Cardiac septum (tissue), 1 donor: ENCODE measurements at regions not wholly inside any gene's neighbourhood (a gene's known extent, or its start where the extent isn't known, plus 50 kb on each side); places are given as distances from the start of the nearest gene placed in this dataset.

Experiments used
- DNase-seq: peaks from one replicate; pipeline ENCODE4 v3.0.0-alpha.2; 2020; ENCODE audit warnings: low spot score
- intact Hi-C: fragments of 100-400 bp; cut with DNase I; formaldehyde crosslinking; loops from one replicate; pipeline ENCODE4 v1.14.0; 2022
- donor health status: DM: no; HTN: no; CAD: no.

GRCh38 chr14:65211341-65211987 is 109.1 kb upstream of the MAX start:
- no peak for DNase-seq

GRCh38 chr14:65213316-65213715 is 111.0 kb upstream of the MAX start:
- intact Hi-C loops, result no loop called here
- DNase-seq, result no peak

More at GRCh38 chr14:65211341-65211987, 109.1 kb upstream of the MAX start:
- intact Hi-C loops, result no loop called here

GRCh38 chr14:65214741-65215140 is 112.4 kb upstream of the MAX start:
- intact Hi-C loops, result no loop called here
- DNase-seq, result no peak

GRCh38 chr14:65219353-65219752 is 117.0 kb upstream of the MAX start:
- intact Hi-C loops, result no loop called here
- no peak for DNase-seq

- intact Hi-C loops, result loop anchor here (5.0 kb wide), 1 partner anchor 600 kb away; no protein-coding TSS in a partner anchor
- DNase-seq, result no peak
Observed at GRCh38 chr14:65222440-65222858, 120.1 kb upstream of the MAX start.

GRCh38 chr14:65223636-65224035 is 121.3 kb upstream of the MAX start:
- no peak for DNase-seq
- intact Hi-C loops, result loop anchor here (5.0 kb wide), 1 partner anchor 599 kb away; no protein-coding TSS in a partner anchor

GRCh38 chr14:65224799-65225198 is 122.5 kb upstream of the MAX start:
- no peak for DNase-seq
- intact Hi-C loops, result loop anchor here (5.0 kb wide), 1 partner anchor 598 kb away; no protein-coding TSS in a partner anchor

GRCh38 chr14:65225299-65226159 is 123.2 kb upstream of the MAX start:
- DNase-seq, result no peak
- intact Hi-C loops, result no loop called here

- no peak for DNase-seq
- intact Hi-C loops, result no loop called here
Observed at GRCh38 chr14:65226824-65227604, 124.7 kb upstream of the MAX start.

- DNase-seq, result no peak
- intact Hi-C loops, result no loop called here
Observed at GRCh38 chr14:65228436-65228835, 126.1 kb upstream of the MAX start.

GRCh38 chr14:65228956-65229747 is 126.8 kb upstream of the MAX start:
- no peak for DNase-seq
- intact Hi-C loops, result no loop called here

GRCh38 chr14:65229748-65230728 is 127.7 kb upstream of the MAX start:
- intact Hi-C loops, result loop anchor here (2.0 kb wide), 1 partner anchor 183 kb away; the partner anchor contains the start of gene FUT8
- DNase-seq, result peak; percentile 86

GRCh38 chr14:65231286-65231980 is 129.1 kb upstream of the MAX start:
- no peak for DNase-seq
- intact Hi-C loops, result loop anchor here (2.0 kb wide), 1 partner anchor 181 kb away; the partner anchor contains the start of gene FUT8

GRCh38 chr14:65234752-65235361 is 132.5 kb upstream of the MAX start:
- intact Hi-C loops, result no loop called here
- DNase-seq, result no peak

- DNase-seq, result no peak
- intact Hi-C loops, result no loop called here
Observed at GRCh38 chr14:65237023-65237814, 134.9 kb upstream of the MAX start.

GRCh38 chr14:65237941-65238340 is 135.6 kb upstream of the MAX start:
- no peak for DNase-seq
- intact Hi-C loops, result no loop called here
